K562 (cell line): ENCODE measurements at regions not wholly inside any gene's neighbourhood (a gene's known extent, or its start where the extent isn't known, plus 50 kb on each side); places are given as distances from the start of the nearest gene placed in this dataset.

Experiments used
- CREB5 ChIP-seq: fragments of 250-450 bp; sonication (Bioruptor Pico); IDR thresholded peaks from 2 replicates; pipeline ENCODE4 v1.5.0; 2020; ENCODE audit warnings: mild to moderate bottlenecking
- DMBX1 ChIP-seq: fragments of 250-450 bp; sonication (Bioruptor Pico); IDR thresholded peaks from 2 replicates; pipeline ENCODE4 v1.8.0; 2022; ENCODE audit warnings: inconsistent platforms, mild to moderate bottlenecking, moderate library complexity, borderline replicate concordance
- FOSL1 ChIP-seq: fragments of 200-800 bp; sonication (Bioruptor generic); conservative IDR thresholded peaks from 2 replicates; pipeline ENCODE4 v1.6.1; 2016; ENCODE audit warnings: missing genetic modification characterization, missing compliant biosample characterization
- GABPB2 ChIP-seq: fragments of 250-450 bp; sonication (Bioruptor Pico); conservative IDR thresholded peaks from 2 replicates; pipeline ENCODE4 v1.5.1; 2021; ENCODE audit warnings: mild to moderate bottlenecking
- JUN ChIP-seq, 2 experiments: sonication (generic) in 1 of 2; formaldehyde crosslinking in 1 of 2; IDR thresholded peaks; 2 replicates each; pipeline versions ENCODE4 v1.6.1 to v1.8.0; 2012 to 2022; ENCODE audit warnings: borderline replicate concordance in 2 of 2, mild to moderate bottlenecking in 2 of 2, improper control_type of control experiment in 1 of 2, low read depth in 1 of 2, low read length in 1 of 2, missing genetic modification reagents in 1 of 2
- MCM7 ChIP-seq, 2 experiments: fragments of 450-650 bp; IDR thresholded peaks; 2 replicates each; pipeline ENCODE4 v1.6.1; 2016 to 2018
- MYNN ChIP-seq, 2 experiments: sonication (generic); formaldehyde crosslinking in 1 of 2; IDR thresholded peaks; 2 replicates each; pipeline versions ENCODE4 v1.5.0 to v1.6.1; 2016 to 2020; ENCODE audit warnings: antibody characterized with exemption in 1 of 2, missing genetic modification reagents in 1 of 2
- NFIX ChIP-seq: fragments of 250-450 bp; sonication (Bioruptor Pico); IDR thresholded peaks from 2 replicates; pipeline ENCODE4 v1.4.0; 2020; ENCODE audit warnings: low read depth, mild to moderate bottlenecking, moderate library complexity
- NFRKB ChIP-seq: fragments of 450-650 bp; IDR thresholded peaks from 2 replicates; pipeline ENCODE4 v1.6.1; 2016; ENCODE audit warnings: low read depth
- PHB2 ChIP-seq: fragments of 450-650 bp; IDR thresholded peaks from 2 replicates; pipeline ENCODE4 v1.6.1; 2017; ENCODE audit warnings: low read depth
- SETDB1 ChIP-seq: IDR thresholded peaks from one replicate; pipeline ENCODE4 v1.6.1; 2012; ENCODE audit warnings: low read length, control low read depth, inconsistent platforms
- SP2 ChIP-seq: IDR thresholded peaks from 2 replicates; pipeline ENCODE4 v1.6.1; 2011; ENCODE audit warnings: mild to moderate bottlenecking, low read depth, low read length, moderate library complexity; ENCODE audit not compliant: poor library complexity, severe bottlenecking; ENCODE audit errors: extremely low read depth
- ZNF253 ChIP-seq: fragments of 250-450 bp; sonication (Bioruptor Pico); conservative IDR thresholded peaks from 2 replicates; pipeline ENCODE4 v1.6.1; 2021; ENCODE audit warnings: mild to moderate bottlenecking
- ZNF384 ChIP-seq: IDR thresholded peaks from 2 replicates; pipeline ENCODE4 v1.6.1; 2012; ENCODE audit warnings: low read depth, low read length, improper control_type of control experiment
- ZNF589 ChIP-seq: fragments of 200-800 bp; sonication (Bioruptor generic); IDR thresholded peaks from 2 replicates; pipeline ENCODE4 v1.6.1; 2016; ENCODE audit warnings: low read depth, missing genetic modification characterization, missing compliant biosample characterization
- ZNF76 ChIP-seq: fragments of 250-450 bp; sonication (Bioruptor Pico); IDR thresholded peaks from 2 replicates; pipeline ENCODE4 v1.4.0; 2020; ENCODE audit warnings: mild to moderate bottlenecking, moderate library complexity, borderline replicate concordance
- TF ChIP-seq, protein P1 (sequence below): fragments of 250-450 bp; sonication (Bioruptor Pico); IDR thresholded peaks from 2 replicates; pipeline ENCODE4 v1.8.0; 2022; ENCODE audit warnings: moderate library complexity, mild to moderate bottlenecking, inconsistent platforms
- TF ChIP-seq, protein P2 (sequence below): fragments of 450-650 bp; IDR thresholded peaks from 2 replicates; pipeline ENCODE4 v1.6.1; 2016; ENCODE audit warnings: mild to moderate bottlenecking
- TF ChIP-seq, protein P3 (sequence below): sonication (generic); formaldehyde crosslinking; IDR thresholded peaks from 2 replicates; pipeline ENCODE4 v1.8.1; 2022; ENCODE audit warnings: missing genetic modification reagents
- TF ChIP-seq, protein P4 (sequence below), 2 experiments: fragments of 200-800 bp in 1 of 2; sonication (Bioruptor generic) in 1 of 2; sonication (generic) in 1 of 2; formaldehyde crosslinking in 1 of 2; IDR thresholded peaks in 1 of 2; conservative IDR thresholded peaks in 1 of 2; 2 replicates each; pipeline versions ENCODE4 v1.5.0 to v1.6.1; 2016 to 2020; ENCODE audit warnings: missing compliant biosample characterization in 1 of 2, missing genetic modification characterization in 1 of 2, missing genetic modification reagents in 1 of 2

DNA sequence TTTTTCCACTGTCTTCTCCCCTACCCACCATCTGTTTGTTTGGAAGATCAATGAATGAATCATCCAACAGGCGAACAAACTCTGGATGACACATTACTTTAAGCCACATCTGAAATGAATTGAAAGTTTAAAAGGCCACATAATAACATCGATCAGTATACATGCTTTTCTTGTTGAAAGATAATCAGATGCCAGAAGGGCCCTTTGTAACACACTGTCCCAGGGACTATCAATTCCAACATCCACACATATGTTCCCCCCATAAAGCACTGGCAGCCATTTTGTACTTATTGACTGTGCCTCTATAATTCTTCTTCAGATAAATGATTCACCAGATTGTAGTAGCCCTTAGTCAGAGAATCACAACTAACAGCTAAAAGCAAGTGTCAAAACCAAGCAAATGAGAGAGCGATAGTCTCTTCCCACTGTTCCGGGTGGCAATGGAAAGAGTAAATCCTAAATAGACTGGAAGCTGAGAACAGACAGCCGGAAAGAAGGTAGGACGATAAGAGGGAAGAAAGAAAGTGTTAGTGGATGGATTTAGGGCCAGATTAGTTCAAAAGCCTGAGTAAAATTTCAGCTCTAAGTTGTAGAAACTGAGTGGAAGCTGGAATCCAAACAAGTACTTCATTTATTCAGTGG is 184.9 kb upstream of the TENT5A start (continued):
- TF ChIP-seq CREB5 (CRISPR knock-in tag) (no peak), MCM7 (IDR thresholded peaks at IDR 0.05) (no peak), SETDB1 (no peak), MYNN (IDR thresholded peaks at IDR 0.05) (no peak), MYNN (CRISPR knock-in tag; IDR thresholded peaks at IDR 0.05) (no peak), SP2 (no peak), NFIX (no peak), DMBX1 (peak; percentile 92), ZNF253 (CRISPR knock-in tag) (no peak), ZNF76 (CRISPR knock-in tag) (no peak), FOSL1 (peak; percentile 52), NFRKB (peak; percentile 65; the same call in 1 of the 2 replicates), PHB2 (no peak), JUN (IDR thresholded peaks at IDR 0.05; ENCODE audit: borderline replicate concordance, low read depth, low read length) (no peak), JUN (CRISPR knock-in tag; IDR thresholded peaks at IDR 0.05; ENCODE audit: borderline replicate concordance) (no peak), GABPB2 (no peak), ZNF589 (CRISPR knock-in tag) (no peak), ZNF384 (no peak)
- TF ChIP-seq, protein P1, sequence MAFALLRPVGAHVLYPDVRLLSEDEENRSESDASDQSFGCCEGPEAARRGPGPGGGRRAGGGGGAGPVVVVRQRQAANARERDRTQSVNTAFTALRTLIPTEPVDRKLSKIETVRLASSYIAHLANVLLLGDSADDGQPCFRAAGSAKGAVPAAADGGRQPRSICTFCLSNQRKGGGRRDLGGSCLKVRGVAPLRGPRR, result no peak
- TF ChIP-seq, protein P2, sequence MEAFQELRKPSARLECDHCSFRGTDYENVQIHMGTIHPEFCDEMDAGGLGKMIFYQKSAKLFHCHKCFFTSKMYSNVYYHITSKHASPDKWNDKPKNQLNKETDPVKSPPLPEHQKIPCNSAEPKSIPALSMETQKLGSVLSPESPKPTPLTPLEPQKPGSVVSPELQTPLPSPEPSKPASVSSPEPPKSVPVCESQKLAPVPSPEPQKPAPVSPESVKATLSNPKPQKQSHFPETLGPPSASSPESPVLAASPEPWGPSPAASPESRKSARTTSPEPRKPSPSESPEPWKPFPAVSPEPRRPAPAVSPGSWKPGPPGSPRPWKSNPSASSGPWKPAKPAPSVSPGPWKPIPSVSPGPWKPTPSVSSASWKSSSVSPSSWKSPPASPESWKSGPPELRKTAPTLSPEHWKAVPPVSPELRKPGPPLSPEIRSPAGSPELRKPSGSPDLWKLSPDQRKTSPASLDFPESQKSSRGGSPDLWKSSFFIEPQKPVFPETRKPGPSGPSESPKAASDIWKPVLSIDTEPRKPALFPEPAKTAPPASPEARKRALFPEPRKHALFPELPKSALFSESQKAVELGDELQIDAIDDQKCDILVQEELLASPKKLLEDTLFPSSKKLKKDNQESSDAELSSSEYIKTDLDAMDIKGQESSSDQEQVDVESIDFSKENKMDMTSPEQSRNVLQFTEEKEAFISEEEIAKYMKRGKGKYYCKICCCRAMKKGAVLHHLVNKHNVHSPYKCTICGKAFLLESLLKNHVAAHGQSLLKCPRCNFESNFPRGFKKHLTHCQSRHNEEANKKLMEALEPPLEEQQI, result no peak
- TF ChIP-seq, protein P3, sequence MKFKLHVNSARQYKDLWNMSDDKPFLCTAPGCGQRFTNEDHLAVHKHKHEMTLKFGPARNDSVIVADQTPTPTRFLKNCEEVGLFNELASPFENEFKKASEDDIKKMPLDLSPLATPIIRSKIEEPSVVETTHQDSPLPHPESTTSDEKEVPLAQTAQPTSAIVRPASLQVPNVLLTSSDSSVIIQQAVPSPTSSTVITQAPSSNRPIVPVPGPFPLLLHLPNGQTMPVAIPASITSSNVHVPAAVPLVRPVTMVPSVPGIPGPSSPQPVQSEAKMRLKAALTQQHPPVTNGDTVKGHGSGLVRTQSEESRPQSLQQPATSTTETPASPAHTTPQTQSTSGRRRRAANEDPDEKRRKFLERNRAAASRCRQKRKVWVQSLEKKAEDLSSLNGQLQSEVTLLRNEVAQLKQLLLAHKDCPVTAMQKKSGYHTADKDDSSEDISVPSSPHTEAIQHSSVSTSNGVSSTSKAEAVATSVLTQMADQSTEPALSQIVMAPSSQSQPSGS, result no peak
- TF ChIP-seq, protein P4, sequence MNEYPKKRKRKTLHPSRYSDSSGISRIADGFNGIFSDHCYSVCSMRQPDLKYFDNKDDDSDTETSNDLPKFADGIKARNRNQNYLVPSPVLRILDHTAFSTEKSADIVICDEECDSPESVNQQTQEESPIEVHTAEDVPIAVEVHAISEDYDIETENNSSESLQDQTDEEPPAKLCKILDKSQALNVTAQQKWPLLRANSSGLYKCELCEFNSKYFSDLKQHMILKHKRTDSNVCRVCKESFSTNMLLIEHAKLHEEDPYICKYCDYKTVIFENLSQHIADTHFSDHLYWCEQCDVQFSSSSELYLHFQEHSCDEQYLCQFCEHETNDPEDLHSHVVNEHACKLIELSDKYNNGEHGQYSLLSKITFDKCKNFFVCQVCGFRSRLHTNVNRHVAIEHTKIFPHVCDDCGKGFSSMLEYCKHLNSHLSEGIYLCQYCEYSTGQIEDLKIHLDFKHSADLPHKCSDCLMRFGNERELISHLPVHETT (CRISPR knock-in tag; conservative IDR thresholded peaks at IDR 0.05 in 1 of 2, IDR thresholded peaks at IDR 0.05 in 1 of 2), result peak in 1 of 2 experiments; percentile 79; a peak in 2 of 4 replicates
